ENCODE measurements at regions not wholly inside any gene's neighbourhood (a gene's known extent, or its start where the extent isn't known, plus 50 kb on each side); places are given as distances from the start of the nearest gene placed in this dataset.
A peak's percentile ranks its signal among the peaks of the same experiment; 100 is the strongest.

DNA sequence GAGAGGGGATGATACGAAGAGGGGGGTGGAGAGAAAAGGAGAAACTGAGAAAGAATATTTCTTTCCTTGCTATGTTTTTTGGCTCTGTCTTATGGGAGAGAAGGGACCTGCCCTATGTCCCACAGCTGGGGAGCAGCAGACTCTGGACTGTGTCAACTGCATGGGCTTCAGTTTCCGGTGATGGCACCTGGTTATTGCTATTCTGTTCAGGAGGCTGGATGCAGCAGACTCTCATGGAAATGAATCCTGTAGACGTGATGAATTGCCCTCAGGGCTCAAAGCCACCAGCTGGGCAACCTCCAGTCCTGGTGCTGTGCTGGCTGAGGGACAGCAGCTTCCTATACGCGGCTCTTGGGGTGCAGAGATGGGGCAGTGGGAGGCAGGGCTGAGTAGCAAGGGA, 121.2 kb downstream of the HAPSTR1 start:
- DNase-seq (ENCODE audit: low spot score): no peak
- ChIA-PET POLR2A (ENCODE audit: low non-redundant PET) (no interaction called here), CTCF (no interaction called here)
- H3K27ac ChIP-seq: no peak overlapping the region
- TF ChIP-seq, protein P1, sequence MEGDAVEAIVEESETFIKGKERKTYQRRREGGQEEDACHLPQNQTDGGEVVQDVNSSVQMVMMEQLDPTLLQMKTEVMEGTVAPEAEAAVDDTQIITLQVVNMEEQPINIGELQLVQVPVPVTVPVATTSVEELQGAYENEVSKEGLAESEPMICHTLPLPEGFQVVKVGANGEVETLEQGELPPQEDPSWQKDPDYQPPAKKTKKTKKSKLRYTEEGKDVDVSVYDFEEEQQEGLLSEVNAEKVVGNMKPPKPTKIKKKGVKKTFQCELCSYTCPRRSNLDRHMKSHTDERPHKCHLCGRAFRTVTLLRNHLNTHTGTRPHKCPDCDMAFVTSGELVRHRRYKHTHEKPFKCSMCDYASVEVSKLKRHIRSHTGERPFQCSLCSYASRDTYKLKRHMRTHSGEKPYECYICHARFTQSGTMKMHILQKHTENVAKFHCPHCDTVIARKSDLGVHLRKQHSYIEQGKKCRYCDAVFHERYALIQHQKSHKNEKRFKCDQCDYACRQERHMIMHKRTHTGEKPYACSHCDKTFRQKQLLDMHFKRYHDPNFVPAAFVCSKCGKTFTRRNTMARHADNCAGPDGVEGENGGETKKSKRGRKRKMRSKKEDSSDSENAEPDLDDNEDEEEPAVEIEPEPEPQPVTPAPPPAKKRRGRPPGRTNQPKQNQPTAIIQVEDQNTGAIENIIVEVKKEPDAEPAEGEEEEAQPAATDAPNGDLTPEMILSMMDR (conservative IDR thresholded peaks at IDR 0.05; ENCODE audit: low read depth): no peak

DNA sequence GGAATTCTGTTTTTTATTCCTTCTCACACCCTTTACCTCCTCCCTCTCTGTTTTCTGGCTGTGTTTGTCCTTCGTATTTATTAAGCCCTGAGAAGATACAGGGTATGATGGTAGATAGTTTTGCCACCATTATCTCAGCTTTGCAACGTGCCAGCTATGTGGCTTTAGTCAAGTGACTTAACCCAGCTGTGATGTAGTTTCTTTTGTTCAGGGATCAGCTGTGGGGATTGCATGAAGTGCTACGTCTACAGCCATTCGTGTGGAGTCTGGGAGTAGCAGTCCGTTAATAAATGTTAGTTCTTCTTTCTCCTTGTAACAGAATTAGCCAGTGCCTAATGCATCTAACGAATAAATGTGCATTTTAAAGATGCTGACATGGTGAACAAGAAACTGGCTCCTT, 128.4 kb downstream of the HAPSTR1 start:
- POLR2A ChIA-PET (ENCODE audit: low non-redundant PET): no interaction called here
- CTCF ChIA-PET: no interaction called here
- TF ChIP-seq, protein P1 (conservative IDR thresholded peaks at IDR 0.05; ENCODE audit: low read depth): no peak

DNA sequence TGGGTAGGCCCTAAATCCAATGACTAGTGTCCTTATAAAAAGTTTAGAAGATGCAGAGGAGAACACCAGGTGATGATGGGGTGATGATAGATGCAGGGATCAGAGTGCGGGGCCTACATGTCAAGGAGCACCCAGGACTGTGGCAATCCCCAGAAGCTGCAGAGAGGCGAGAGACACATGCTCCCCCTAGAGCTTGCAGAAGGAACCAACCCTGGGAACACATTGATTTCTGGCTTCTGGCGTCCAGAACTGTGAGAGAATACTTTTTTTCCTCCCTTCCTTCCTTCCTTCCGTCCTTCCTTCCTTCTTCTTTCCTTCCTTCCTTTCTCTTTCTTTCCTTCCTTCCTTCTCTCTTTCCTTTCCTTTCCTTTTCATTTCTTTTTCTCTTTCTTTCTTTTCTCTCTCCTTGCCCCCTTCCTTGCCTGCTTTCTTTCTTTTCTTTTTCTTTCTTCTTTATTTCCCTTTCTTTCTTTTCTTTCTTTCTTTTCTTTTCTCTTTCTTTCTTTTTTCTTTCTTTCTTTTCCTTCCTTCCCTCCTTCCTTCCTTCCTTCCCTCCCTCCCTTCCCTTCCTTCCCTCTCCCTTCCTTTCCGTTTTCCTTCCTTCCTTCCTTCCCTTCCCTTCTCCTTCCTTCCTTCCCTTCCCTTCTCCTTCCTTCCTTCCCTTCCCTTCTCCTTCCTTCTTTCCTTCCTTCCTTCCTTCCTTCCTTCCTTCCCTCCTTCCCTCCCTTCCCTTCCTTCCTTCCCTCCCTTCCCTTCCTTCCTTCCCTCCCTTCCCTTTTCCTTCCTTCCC, 134.3 kb downstream of the HAPSTR1 start:
- ChIA-PET CTCF (interaction anchor here (0.6 kb wide), 2 partner anchors 658 to 896 kb away, joined by 3 to 4 read pairs; no protein-coding TSS in a partner anchor), POLR2A (ENCODE audit: low non-redundant PET) (interaction anchor here (0.6 kb wide), 1 partner anchor 9 kb away, joined by 3 read pairs; no protein-coding TSS in a partner anchor)
- DNase-seq (ENCODE audit: low spot score): no peak
- TF ChIP-seq, protein P1 (conservative IDR thresholded peaks at IDR 0.05; ENCODE audit: low read depth): 0 out of 2 replicates have a peak, but pooled peaks have one; percentile 13
- no peak overlapping the region for H3K27ac ChIP-seq

More for the DNA sequence above, 128.4 kb downstream of the HAPSTR1 start:
- DNase-seq (ENCODE audit: low spot score): no peak
- no peak overlapping the region for H3K27ac ChIP-seq

DNA sequence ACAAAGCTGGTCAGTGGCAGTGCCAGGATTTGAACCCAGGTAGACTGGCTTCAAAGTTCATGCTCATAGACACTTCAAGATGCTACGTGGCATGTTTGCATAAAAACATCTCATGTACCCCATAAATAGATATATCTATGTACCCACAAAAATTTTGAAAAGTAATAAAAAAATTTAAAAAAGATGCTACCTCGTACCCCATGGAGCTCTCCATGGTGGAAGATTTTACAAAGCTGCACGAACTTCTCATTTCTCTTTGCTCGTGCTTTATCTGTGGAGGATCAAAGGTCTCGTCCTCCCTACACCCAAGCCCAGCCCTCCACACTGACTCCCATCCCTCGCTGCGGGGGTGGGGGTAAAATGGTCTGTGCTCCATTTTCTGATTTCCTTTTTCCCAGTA, 135.5 kb downstream of the HAPSTR1 start:
- no peak for DNase-seq (ENCODE audit: low spot score)
- TF ChIP-seq, protein P1 (conservative IDR thresholded peaks at IDR 0.05; ENCODE audit: low read depth): no peak
- H3K27ac ChIP-seq: no peak overlapping the region
- CTCF ChIA-PET: interaction anchor here (0.7 kb wide), 1 partner anchor 417 kb away, joined by 3 read pairs; no protein-coding TSS in a partner anchor
- POLR2A ChIA-PET (ENCODE audit: low non-redundant PET): no interaction called here

DNA sequence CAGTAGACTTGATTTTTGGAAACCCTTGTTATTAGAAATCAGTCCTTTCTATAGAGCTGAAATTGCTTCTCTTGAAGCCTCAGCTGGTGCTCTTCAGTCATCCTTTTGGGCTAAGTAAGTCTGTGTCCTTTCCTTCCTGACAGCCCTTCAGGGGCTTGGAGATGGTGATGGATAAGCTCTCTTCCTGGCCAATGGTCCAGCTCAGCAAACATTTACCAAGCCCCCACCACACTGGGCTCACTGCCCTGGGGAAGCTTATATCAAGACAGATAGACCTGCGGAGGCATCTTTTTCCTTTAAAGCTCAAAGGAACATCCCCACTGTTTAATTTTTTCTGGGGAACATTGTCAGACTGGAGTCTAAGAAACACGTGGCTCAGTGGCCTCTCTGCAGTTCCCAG, 139.6 kb downstream of the HAPSTR1 start:
- DNase-seq (ENCODE audit: low spot score): no peak
- no peak overlapping the region for H3K27ac ChIP-seq
- POLR2A ChIA-PET (ENCODE audit: low non-redundant PET): no interaction called here
- TF ChIP-seq, protein P1 (conservative IDR thresholded peaks at IDR 0.05; ENCODE audit: low read depth): no peak
- CTCF ChIA-PET: interaction anchor here (0.7 kb wide), 1 partner anchor 37 kb away, joined by 3 read pairs; no protein-coding TSS in a partner anchor

DNA sequence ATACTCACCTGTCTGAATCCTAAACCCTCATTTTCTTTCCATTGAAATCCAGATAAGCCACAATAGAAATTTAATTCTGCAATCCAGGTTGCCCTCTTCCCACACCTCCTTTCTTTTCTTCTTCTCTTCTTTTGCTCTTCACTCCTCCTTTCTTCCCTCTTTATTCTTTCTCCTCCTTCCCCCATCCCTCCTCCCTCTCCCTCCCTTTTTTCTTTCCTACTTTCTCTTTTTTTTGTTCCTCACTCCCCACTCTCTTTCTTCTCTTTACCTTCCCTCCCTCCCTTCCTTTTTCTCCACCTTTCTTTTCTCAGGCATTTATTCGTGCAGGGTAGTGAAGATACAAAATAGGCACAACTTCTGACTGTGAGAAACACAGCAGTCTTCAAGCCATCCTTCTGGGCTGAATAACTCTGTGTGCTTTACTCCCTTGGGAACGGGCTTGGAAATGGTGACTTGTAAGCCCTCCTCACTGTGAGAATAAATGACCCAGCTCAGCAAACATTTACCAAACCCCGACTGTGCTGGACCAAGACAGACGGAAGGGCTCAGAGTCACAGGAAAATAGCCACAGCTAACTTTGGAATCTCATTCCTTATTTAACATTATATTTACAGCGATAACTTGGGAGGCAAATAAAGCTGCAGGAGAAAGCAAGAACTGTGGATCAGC, 140.8 kb downstream of the HAPSTR1 start:
- POLR2A ChIA-PET (ENCODE audit: low non-redundant PET): no interaction called here
- CTCF ChIA-PET: no interaction called here
- H3K27ac ChIP-seq: no peak overlapping the region
- no peak for DNase-seq (ENCODE audit: low spot score)
- TF ChIP-seq, protein P1 (conservative IDR thresholded peaks at IDR 0.05; ENCODE audit: low read depth): no peak
